DND-41 (cell line): ENCODE measurements at regions not wholly inside any gene's neighbourhood (a gene's known extent, or its start where the extent isn't known, plus 50 kb on each side); places are given as distances from the start of the nearest gene placed in this dataset.

Experiments used
- ATAC-seq: fragments of 200-7000 bp; cut with Tn5 transposase; 3 replicates; pipeline ENCODE4 v1.9.1; 2021; ENCODE audit warnings: low read depth; ENCODE audit not compliant: insufficient read depth
- DNase-seq: peaks from one replicate; pipeline ENCODE4 v3.0.0-alpha.2; 2020
- H2AFZ ChIP-seq: 2 replicates; pipeline ENCODE4 v1.6.0; 2012; ENCODE audit warnings: low read depth, low read length
- H3K27ac ChIP-seq: 2 replicates; pipeline ENCODE4 v1.5.1; 2012; ENCODE audit warnings: low read length, inconsistent platforms
- H3K27me3 ChIP-seq: fragments of 200-600 bp; sonication (generic); 2 replicates; pipeline ENCODE4 v1.6.0; 2012; ENCODE audit warnings: low read length, mild to moderate bottlenecking, inconsistent platforms; ENCODE audit not compliant: insufficient read depth, poor library complexity
- H3K36me3 ChIP-seq: 2 replicates; pipeline ENCODE4 v1.5.1; 2012; ENCODE audit warnings: low read length, inconsistent platforms; ENCODE audit not compliant: insufficient read depth
- H3K4me1 ChIP-seq: 2 replicates; pipeline ENCODE4 v1.5.1; 2012; ENCODE audit warnings: mild to moderate bottlenecking, low read length; ENCODE audit not compliant: insufficient read depth
- H3K4me2 ChIP-seq: 2 replicates; pipeline ENCODE4 v1.6.0; 2012; ENCODE audit warnings: mild to moderate bottlenecking, moderate library complexity, low read length, inconsistent platforms; ENCODE audit not compliant: insufficient read depth
- H3K4me3 ChIP-seq, 2 experiments: fragments of 200-600 bp in 1 of 2; shearing (Covaris generic) in 1 of 2; 2 replicates each; pipeline ENCODE4 v1.5.1; 2012 to 2016; ENCODE audit warnings: inconsistent platforms in 2 of 2, low read length in 2 of 2, mild to moderate bottlenecking in 2 of 2, low read depth in 1 of 2, moderate library complexity in 1 of 2
- H3K79me2 ChIP-seq: 2 replicates; pipeline ENCODE4 v1.6.0; 2012; ENCODE audit warnings: low read length, inconsistent platforms; ENCODE audit not compliant: insufficient read depth
- H3K9ac ChIP-seq: 2 replicates; pipeline ENCODE4 v1.6.0; 2012; ENCODE audit warnings: low read depth, mild to moderate bottlenecking, inconsistent platforms, low read length, moderate library complexity
- H3K9me3 ChIP-seq: 2 replicates; pipeline ENCODE4 v1.5.1; 2012; ENCODE audit warnings: low read length, moderate library complexity, mild to moderate bottlenecking, inconsistent platforms; ENCODE audit not compliant: insufficient read depth, severe bottlenecking
- H4K20me1 ChIP-seq: 2 replicates; pipeline ENCODE4 v1.6.0; 2012; ENCODE audit warnings: low read length; ENCODE audit not compliant: insufficient read depth
- CTCF ChIP-seq: IDR thresholded peaks from 2 replicates; pipeline ENCODE4 v1.5.1; 2012; ENCODE audit warnings: borderline replicate concordance, low read length, moderate library complexity, mild to moderate bottlenecking; ENCODE audit not compliant: poor library complexity, severe bottlenecking; ENCODE audit errors: extremely low read depth
- EZH2 ChIP-seq: IDR thresholded peaks from 3 replicates; pipeline ENCODE4 v1.6.1; 2012; ENCODE audit warnings: borderline replicate concordance, low read depth, mild to moderate bottlenecking, moderate library complexity, low read length, inconsistent platforms; ENCODE audit not compliant: severe bottlenecking

- no peak overlapping the region for H3K27ac ChIP-seq
Observed at GRCh38 chr5:34578962-34579361, 77.2 kb upstream of the RAI14 start.

GRCh38 chr5:34580983-34581382, 75.1 kb upstream of the RAI14 start:
- TF ChIP-seq CTCF (no peak), EZH2 (no peak)
- no peaks in the 10 kb centered on the region for H3K4me1 ChIP-seq
- H2AFZ ChIP-seq = no peak overlapping the region
- ATAC-seq (no peak), DNase-seq (no peak)
- H3K4me3 ChIP-seq = no peak overlapping the region
- H3K27ac ChIP-seq = no peak overlapping the region
- H3K9ac ChIP-seq = no peak overlapping the region
- H3K9me3 ChIP-seq = no peaks in the 10 kb centered on the region
- H3K36me3 ChIP-seq = no peaks in the 10 kb centered on the region
- H3K27me3 ChIP-seq = peaks cover 7% of the 10 kb centered on the region
- no peak overlapping the region for H3K4me2 ChIP-seq
- H4K20me1 ChIP-seq = no peaks in the 10 kb centered on the region
- H3K79me2 ChIP-seq = no peaks in the 10 kb centered on the region

More at GRCh38 chr5:34578962-34579361, 77.2 kb upstream of the RAI14 start:
- no peak for DNase-seq
- no peak overlapping the region for H3K4me2 ChIP-seq
- H3K79me2 ChIP-seq = no peaks in the 10 kb centered on the region
- TF ChIP-seq EZH2 (no peak), CTCF (no peak)
- H3K36me3 ChIP-seq = no peaks in the 10 kb centered on the region
- H2AFZ ChIP-seq = no peak overlapping the region
- no peaks in the 10 kb centered on the region for H3K4me1 ChIP-seq
- ATAC-seq = no peak
- peaks cover 7% of the 10 kb centered on the region for H3K27me3 ChIP-seq
- no peaks in the 10 kb centered on the region for H3K9me3 ChIP-seq
- H3K9ac ChIP-seq = no peak overlapping the region
- H4K20me1 ChIP-seq = no peaks in the 10 kb centered on the region
- H3K4me3 ChIP-seq = no peak overlapping the region

GRCh38 chr5:34582371-34582770, 73.8 kb upstream of the RAI14 start:
- H3K4me3 ChIP-seq = no peak overlapping the region
- no peaks in the 10 kb centered on the region for H4K20me1 ChIP-seq
- TF ChIP-seq CTCF (no peak), EZH2 (no peak)
- no peaks in the 10 kb centered on the region for H3K36me3 ChIP-seq
- H2AFZ ChIP-seq = no peak overlapping the region
- H3K9ac ChIP-seq = no peak overlapping the region
- no peaks in the 10 kb centered on the region for H3K4me1 ChIP-seq
- H3K4me2 ChIP-seq = no peak overlapping the region
- H3K27me3 ChIP-seq = peaks cover 7% of the 10 kb centered on the region
- DNase-seq (no peak), ATAC-seq (no peak)
- no peaks in the 10 kb centered on the region for H3K79me2 ChIP-seq
- H3K27ac ChIP-seq = no peak overlapping the region
- H3K9me3 ChIP-seq = no peaks in the 10 kb centered on the region

GRCh38 chr5:34583167-34583566, 73.0 kb upstream of the RAI14 start:
- H3K9ac ChIP-seq = no peak overlapping the region
- peaks cover 7% of the 10 kb centered on the region for H3K27me3 ChIP-seq
- DNase-seq (no peak), ATAC-seq (no peak)
- no peak overlapping the region for H3K4me2 ChIP-seq
- TF ChIP-seq CTCF = no peak
- no peak for TF ChIP-seq EZH2
- no peaks in the 10 kb centered on the region for H4K20me1 ChIP-seq
- no peaks in the 10 kb centered on the region for H3K4me1 ChIP-seq
- no peaks in the 10 kb centered on the region for H3K79me2 ChIP-seq
- no peak overlapping the region for H3K4me3 ChIP-seq
- no peaks in the 10 kb centered on the region for H3K9me3 ChIP-seq
- no peaks in the 10 kb centered on the region for H3K36me3 ChIP-seq
- H2AFZ ChIP-seq = no peak overlapping the region
- no peak overlapping the region for H3K27ac ChIP-seq
